Posterior cingulate gyrus (tissue), 11 donors: ENCODE measurements at regions not wholly inside any gene's neighbourhood (a gene's known extent, or its start where the extent isn't known, plus 50 kb on each side); places are given as distances from the start of the nearest gene placed in this dataset.

Experiments used
- DNase-seq, 10 donors: peaks; one replicate each; pipeline versions ENCODE4 v3.0.0 to v3.0.0-alpha.2; 2020 to 2021; ENCODE audit warnings: mixed read lengths in 3 of 10
- intact Hi-C: fragments of 100-400 bp; cut with DNase I; formaldehyde crosslinking; loops from one replicate; pipeline ENCODE4 v1.15.1; 2023

GRCh38 chr5:110916381-110917049, 155.0 kb upstream of the TSLP start:
- DNase-seq = no peak
- intact Hi-C loops = no loop called here

GRCh38 chr5:110917161-110917875, 154.2 kb upstream of the TSLP start:
- intact Hi-C loops = no loop called here
- no peak for DNase-seq

GRCh38 chr5:110918683-110919082, 152.8 kb upstream of the TSLP start:
- intact Hi-C loops = no loop called here
- DNase-seq = no peak

- intact Hi-C loops = no loop called here
- DNase-seq = no peak
Observed at GRCh38 chr5:110923971-110924370, 147.5 kb upstream of the TSLP start.

GRCh38 chr5:110925398-110925797, 146.1 kb upstream of the TSLP start:
- intact Hi-C loops = no loop called here
- DNase-seq = no peak

- intact Hi-C loops = no loop called here
- no peak for DNase-seq
Observed at GRCh38 chr5:110925916-110926315, 145.6 kb upstream of the TSLP start.

GRCh38 chr5:110932755-110933488, 138.6 kb upstream of the TSLP start:
- intact Hi-C loops = no loop called here
- DNase-seq = no peak

GRCh38 chr5:110940136-110940535, 131.4 kb upstream of the TSLP start:
- intact Hi-C loops = no loop called here
- DNase-seq = no peak

- DNase-seq = no peak
- intact Hi-C loops = no loop called here
Observed at GRCh38 chr5:110945874-110946436, 125.6 kb upstream of the TSLP start.

- intact Hi-C loops = no loop called here
- no peak for DNase-seq
Observed at GRCh38 chr5:110951373-110951791, 120.1 kb upstream of the TSLP start.

- intact Hi-C loops = no loop called here
- DNase-seq = peak in 1 of 10 donors; percentile 71
Observed at GRCh38 chr5:110956280-110956912, 115.1 kb upstream of the TSLP start.

GRCh38 chr5:110956913-110957813, 114.3 kb upstream of the TSLP start:
- peak in 1 of 10 donors; percentile 64 for DNase-seq
- intact Hi-C loops = no loop called here

GRCh38 chr5:110957934-110958333, 113.6 kb upstream of the TSLP start:
- no peak for DNase-seq
- intact Hi-C loops = no loop called here

GRCh38 chr5:110963495-110963894, 108.0 kb upstream of the TSLP start:
- intact Hi-C loops = no loop called here
- DNase-seq = no peak

- intact Hi-C loops = no loop called here
- peak in 1 of 10 donors; percentile 57 for DNase-seq
Observed at GRCh38 chr5:110965773-110966581, 105.5 kb upstream of the TSLP start.

- no peak for DNase-seq
- intact Hi-C loops = no loop called here
Observed at GRCh38 chr5:110968246-110969005, 103.1 kb upstream of the TSLP start.

GRCh38 chr5:110969502-110969901, 102.0 kb upstream of the TSLP start:
- intact Hi-C loops = no loop called here

GRCh38 chr5:110973510-110973909, 98.0 kb upstream of the TSLP start:
- no peak for DNase-seq
- intact Hi-C loops = no loop called here

More at GRCh38 chr5:110969502-110969901, 102.0 kb upstream of the TSLP start:
- no peak for DNase-seq
